Upper lobe of left lung (tissue), 4 donors: ENCODE measurements at regions not wholly inside any gene's neighbourhood (a gene's known extent, or its start where the extent isn't known, plus 50 kb on each side); places are given as distances from the start of the nearest gene placed in this dataset.
"Not testable (repeated sequence)": the region's sequence is repeated elsewhere in the genome, so short reads cannot be mapped to it uniquely, and the experiment has no call there.

Experiments
- CTCF ChIP-seq, 6 experiments: fragments of 450-650 bp in 4 of 6; fragments of 200-600 bp in 2 of 6; sonication (generic) in 2 of 6; IDR thresholded peaks; one replicate each; pipeline ENCODE4 v1.5.1; 2016 to 2019; ENCODE audit warnings: antibody characterized with exemption in 6 of 6
- EP300 ChIP-seq, 4 donors: sonication (generic); formaldehyde crosslinking; IDR thresholded peaks; one replicate each; pipeline ENCODE4 v1.5.1; 2017; ENCODE audit warnings: antibody characterized with exemption in 4 of 4, control low read depth in 2 of 4
- POLR2A ChIP-seq, 4 donors: fragments of 450-650 bp; IDR thresholded peaks; one replicate each; pipeline ENCODE4 v1.5.1; 2016 to 2017; ENCODE audit warnings: antibody characterized with exemption in 4 of 4, mild to moderate bottlenecking in 2 of 4
- POLR2AphosphoS5 ChIP-seq, 2 donors: sonication (generic); formaldehyde crosslinking; IDR thresholded peaks; one replicate each; pipeline ENCODE4 v1.5.1; 2017; ENCODE audit warnings: antibody characterized with exemption in 2 of 2

- not testable (repeated sequence) for TF ChIP-seq CTCF, POLR2AphosphoS5, POLR2A, EP300 (IDR thresholded peaks at IDR 0.05)
Observed at GRCh38 chr6:121895731-121896130, 460.3 kb downstream of the GJA1 start.
